ENCODE measurements at regions not wholly inside any gene's neighbourhood (a gene's known extent, or its start where the extent isn't known, plus 50 kb on each side); places are given as distances from the start of the nearest gene placed in this dataset.

- no peaks in the 10 kb centered on the region for H3K4me1 Mint-ChIP-seq (ENCODE audit: low read depth)
- peaks cover 10% of the 10 kb centered on the region for H3K9me3 Mint-ChIP-seq (ENCODE audit: low read depth)
- TF ChIP-seq, protein P1, sequence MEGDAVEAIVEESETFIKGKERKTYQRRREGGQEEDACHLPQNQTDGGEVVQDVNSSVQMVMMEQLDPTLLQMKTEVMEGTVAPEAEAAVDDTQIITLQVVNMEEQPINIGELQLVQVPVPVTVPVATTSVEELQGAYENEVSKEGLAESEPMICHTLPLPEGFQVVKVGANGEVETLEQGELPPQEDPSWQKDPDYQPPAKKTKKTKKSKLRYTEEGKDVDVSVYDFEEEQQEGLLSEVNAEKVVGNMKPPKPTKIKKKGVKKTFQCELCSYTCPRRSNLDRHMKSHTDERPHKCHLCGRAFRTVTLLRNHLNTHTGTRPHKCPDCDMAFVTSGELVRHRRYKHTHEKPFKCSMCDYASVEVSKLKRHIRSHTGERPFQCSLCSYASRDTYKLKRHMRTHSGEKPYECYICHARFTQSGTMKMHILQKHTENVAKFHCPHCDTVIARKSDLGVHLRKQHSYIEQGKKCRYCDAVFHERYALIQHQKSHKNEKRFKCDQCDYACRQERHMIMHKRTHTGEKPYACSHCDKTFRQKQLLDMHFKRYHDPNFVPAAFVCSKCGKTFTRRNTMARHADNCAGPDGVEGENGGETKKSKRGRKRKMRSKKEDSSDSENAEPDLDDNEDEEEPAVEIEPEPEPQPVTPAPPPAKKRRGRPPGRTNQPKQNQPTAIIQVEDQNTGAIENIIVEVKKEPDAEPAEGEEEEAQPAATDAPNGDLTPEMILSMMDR (IDR thresholded peaks at IDR 0.05), result no peak
- no peak overlapping the region for H3K27ac Mint-ChIP-seq (ENCODE audit: unreplicated experiment)
- no peak for DNase-seq (ENCODE audit: low spot score)
- no peaks in the 10 kb centered on the region for H3K36me3 Mint-ChIP-seq (ENCODE audit: low read depth)
- H3K4me3 Mint-ChIP-seq (ENCODE audit: unreplicated experiment), result no peak overlapping the region
- peaks cover 2% of the 10 kb centered on the region for H3K27me3 Mint-ChIP-seq (ENCODE audit: low read depth)
These were observed 852.6 kb downstream of the LRFN5 start for GRCh38 chr14:42459171-42459685.

- no peaks in the 10 kb centered on the region for H3K4me1 Mint-ChIP-seq (ENCODE audit: low read depth)
- H3K36me3 Mint-ChIP-seq (ENCODE audit: low read depth), result no peaks in the 10 kb centered on the region
- no peak for DNase-seq (ENCODE audit: low spot score)
- TF ChIP-seq, protein P1 (IDR thresholded peaks at IDR 0.05), result no peak
- peaks cover 2% of the 10 kb centered on the region for H3K27me3 Mint-ChIP-seq (ENCODE audit: low read depth)
- H3K9me3 Mint-ChIP-seq (ENCODE audit: low read depth), result no peaks in the 10 kb centered on the region
- H3K27ac Mint-ChIP-seq (ENCODE audit: unreplicated experiment), result no peak overlapping the region
- no peak overlapping the region for H3K4me3 Mint-ChIP-seq (ENCODE audit: unreplicated experiment)
These were observed 834.9 kb downstream of the LRFN5 start for GRCh38 chr14:42441615-42442014.

DNA sequence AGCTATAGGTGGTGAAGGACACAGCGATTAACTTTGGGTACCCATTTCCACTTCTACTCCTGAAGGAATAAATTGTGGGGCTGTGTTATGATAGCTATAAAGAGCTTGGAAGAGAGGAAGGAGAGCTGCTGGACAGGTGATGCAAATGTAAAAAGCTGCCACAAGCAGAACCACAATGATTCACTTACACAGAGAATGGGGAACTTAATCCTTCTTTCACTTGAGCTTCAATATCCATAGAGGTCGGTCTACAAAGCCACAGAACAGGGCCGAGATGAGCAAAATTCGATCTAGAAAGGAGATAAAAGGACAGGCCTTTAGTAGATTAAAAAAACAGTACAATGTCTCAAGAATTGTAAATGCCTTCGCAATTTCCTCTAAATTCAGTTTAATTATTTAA, 831.1 kb downstream of the LRFN5 start:
- TF ChIP-seq, protein P1 (IDR thresholded peaks at IDR 0.05), result no peak
- Mint-ChIP-seq H3K27me3 (ENCODE audit: low read depth) (peaks cover 2% of the 10 kb centered on the region), H3K4me3 (ENCODE audit: unreplicated experiment) (no peak overlapping the region), H3K36me3 (ENCODE audit: low read depth) (no peaks in the 10 kb centered on the region), H3K27ac (ENCODE audit: unreplicated experiment) (no peak overlapping the region), H3K4me1 (ENCODE audit: low read depth) (no peaks in the 10 kb centered on the region), H3K9me3 (ENCODE audit: low read depth) (peaks cover 10% of the 10 kb centered on the region)
- DNase-seq (ENCODE audit: low spot score), result no peak

DNA sequence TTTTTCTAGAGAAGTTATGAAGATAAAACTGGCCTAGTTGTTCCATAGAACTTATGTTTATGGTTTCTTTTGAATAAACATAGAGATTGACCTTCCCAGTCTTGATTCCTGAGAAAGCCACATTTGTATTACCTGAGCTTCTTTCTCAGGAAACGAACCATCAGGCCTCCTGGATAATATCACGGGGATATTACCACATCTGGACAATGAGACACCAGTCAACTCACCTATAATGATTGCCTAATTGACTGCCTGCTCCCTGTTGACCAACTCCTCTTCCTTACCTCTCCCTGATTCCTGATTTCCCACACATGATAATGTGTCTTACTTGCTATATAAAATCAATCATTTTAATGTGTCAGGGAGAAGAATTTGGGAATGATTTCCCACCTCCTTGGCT, 822.7 kb downstream of the LRFN5 start:
- Mint-ChIP-seq H3K27ac (ENCODE audit: unreplicated experiment) (no peak overlapping the region), H3K36me3 (ENCODE audit: low read depth) (no peaks in the 10 kb centered on the region), H3K27me3 (ENCODE audit: low read depth) (no peaks in the 10 kb centered on the region), H3K4me1 (ENCODE audit: low read depth) (no peaks in the 10 kb centered on the region), H3K9me3 (ENCODE audit: low read depth) (peaks cover 11% of the 10 kb centered on the region), H3K4me3 (ENCODE audit: unreplicated experiment) (no peak overlapping the region)
- TF ChIP-seq, protein P1 (IDR thresholded peaks at IDR 0.05), result no peak
- no peak for DNase-seq (ENCODE audit: low spot score)

- H3K27ac Mint-ChIP-seq (ENCODE audit: unreplicated experiment), result no peak overlapping the region
These were observed 822.3 kb downstream of the LRFN5 start for GRCh38 chr14:42428996-42429395.

More at GRCh38 chr14:42428996-42429395, 822.3 kb downstream of the LRFN5 start:
- no peaks in the 10 kb centered on the region for H3K27me3 Mint-ChIP-seq (ENCODE audit: low read depth)
- TF ChIP-seq, protein P1 (IDR thresholded peaks at IDR 0.05), result no peak
- no peaks in the 10 kb centered on the region for H3K4me1 Mint-ChIP-seq (ENCODE audit: low read depth)
- H3K9me3 Mint-ChIP-seq (ENCODE audit: low read depth), result peaks cover 10% of the 10 kb centered on the region
- no peak overlapping the region for H3K4me3 Mint-ChIP-seq (ENCODE audit: unreplicated experiment)
- H3K36me3 Mint-ChIP-seq (ENCODE audit: low read depth), result no peaks in the 10 kb centered on the region
- DNase-seq (ENCODE audit: low spot score), result no peak

Measured in chondrocyte (in vitro differentiated cells).